HG03175 (cell line): ENCODE measurements at regions not wholly inside any gene's neighbourhood (a gene's known extent, or its start where the extent isn't known, plus 50 kb on each side); places are given as distances from the start of the nearest gene placed in this dataset.

Source experiments
- ATAC-seq: cut with Tn5 transposase; IDR thresholded peaks from one replicate; pipeline ENCODE4 v1.9.1; 2021; ENCODE audit warnings: mild to moderate bottlenecking, moderate library complexity; ENCODE audit not compliant: unreplicated experiment

DNA sequence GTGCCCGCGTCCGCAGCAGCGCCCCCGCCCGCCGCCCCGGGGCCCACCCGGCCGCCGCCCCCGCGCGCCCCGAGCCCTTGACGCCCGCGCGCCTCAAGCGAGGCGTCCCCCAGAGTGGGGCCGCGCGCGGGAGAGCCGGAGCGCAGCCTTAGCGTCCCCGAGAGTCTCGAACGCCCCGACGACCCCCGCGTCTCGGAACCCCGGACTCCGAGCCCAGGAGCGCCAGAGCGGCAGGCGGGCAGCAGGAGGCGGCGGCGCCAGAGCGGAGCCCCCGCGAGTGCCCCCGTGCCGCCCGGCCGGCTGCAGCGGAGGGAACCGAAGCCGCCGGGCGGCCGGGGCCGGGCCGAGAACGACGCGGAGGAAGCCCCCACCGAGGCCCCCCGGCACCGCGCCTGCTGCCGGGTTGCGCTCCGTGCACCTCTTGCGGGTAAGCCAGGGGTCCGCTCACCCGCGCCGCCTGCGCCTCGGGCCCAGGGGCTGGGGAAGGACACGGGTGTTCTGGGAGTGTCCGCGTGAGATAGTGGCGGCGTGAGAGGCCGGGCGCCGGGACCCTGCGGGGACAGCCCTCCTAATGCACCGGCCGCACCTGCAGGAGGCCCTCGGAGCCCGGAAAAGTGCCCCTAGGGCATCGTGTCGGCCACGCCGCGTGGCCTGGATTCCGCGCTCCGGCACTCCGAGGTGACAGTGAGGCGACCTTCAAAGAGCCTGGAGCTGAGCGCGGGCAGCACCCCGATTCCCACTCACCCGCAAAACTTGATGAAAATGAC, 52.0 kb upstream of the ULK4 start:
- peak; percentile 8 for ATAC-seq

DNA sequence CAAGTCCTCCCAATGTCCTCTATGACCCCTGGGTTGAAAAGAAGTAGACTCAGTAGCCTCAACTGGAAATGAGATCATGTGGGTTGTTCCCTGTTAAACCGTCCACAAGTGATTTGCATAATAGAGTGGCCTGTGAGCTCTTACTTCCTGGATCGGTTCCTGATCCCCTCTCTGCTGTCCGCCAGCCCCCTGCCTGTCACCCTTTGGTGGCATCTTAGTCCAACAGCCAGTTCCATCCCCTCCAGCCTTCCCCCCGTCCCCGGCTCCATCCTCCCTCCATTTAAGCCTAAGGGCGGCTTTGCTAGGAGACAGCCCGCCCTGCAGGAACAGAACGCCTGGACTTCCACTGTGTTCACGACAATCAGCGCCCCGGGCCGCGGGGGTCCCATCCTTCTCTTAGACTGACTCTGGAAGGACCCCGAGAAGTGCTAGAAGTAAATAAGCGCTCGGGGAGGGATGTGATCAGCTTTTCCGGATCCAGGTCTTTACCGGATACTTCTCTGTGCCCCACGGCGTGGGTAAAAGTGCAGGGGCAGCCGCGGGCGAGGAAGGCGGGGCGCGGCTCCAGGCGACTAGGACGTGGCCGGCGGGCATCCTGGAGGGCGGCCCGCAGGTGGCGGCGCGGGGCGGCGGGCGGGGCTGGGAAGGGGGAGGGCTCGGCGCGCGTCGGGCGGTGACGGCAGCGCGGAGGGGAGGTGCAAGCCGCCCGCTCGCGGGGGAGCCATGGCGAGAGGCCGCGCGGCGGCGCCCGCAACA, 51.2 kb upstream of the ULK4 start:
- peak; percentile 67 for ATAC-seq

- ATAC-seq = peak; percentile 36
These were observed 50.6 kb upstream of the ULK4 start for GRCh38 chr3:42012383-42012934.
